Activated naive CD4-positive, alpha-beta T cell treated with anti-CD3 and anti-CD28 coated beads for 36 hours (primary cell): ENCODE measurements at regions not wholly inside any gene's neighbourhood (a gene's known extent, or its start where the extent isn't known, plus 50 kb on each side); places are given as distances from the start of the nearest gene placed in this dataset.

Experiments used
- CTCF ChIA-PET: fragments of 350-600 bp; sonication (Branson Sonifier 250); formaldehyde crosslinking; loops from one replicate; lab custom pipeline; 2021; ENCODE audit warnings: antibody characterized with exemption; lab: Charles Lee
- DNase-seq: peaks from one replicate; pipeline ENCODE4 v3.0.0-alpha.2; 2020
- H3K27ac Mint-ChIP-seq: one replicate; pipeline ENCODE4 v1.8.0; 2021; ENCODE audit warnings: mild to moderate bottlenecking, mixed read lengths
- H3K27me3 Mint-ChIP-seq: one replicate; pipeline ENCODE4 v1.8.0; 2021; ENCODE audit warnings: low read depth, mixed read lengths
- H3K36me3 Mint-ChIP-seq: one replicate; pipeline ENCODE4 v1.8.0; 2021; ENCODE audit warnings: low read depth, mixed read lengths
- H3K4me1 Mint-ChIP-seq: one replicate; pipeline ENCODE4 v1.8.0; 2021; ENCODE audit warnings: low read depth, mixed read lengths
- H3K4me3 Mint-ChIP-seq: one replicate; pipeline ENCODE4 v1.8.0; 2021; ENCODE audit warnings: mild to moderate bottlenecking, moderate library complexity, mixed read lengths
- H3K9me3 Mint-ChIP-seq: one replicate; pipeline ENCODE4 v1.8.0; 2021; ENCODE audit warnings: mixed read lengths
- intact Hi-C: fragments of 100-400 bp; cut with micrococcal nuclease; formaldehyde crosslinking; loops from one replicate; pipeline ENCODE4 v1.15.1; 2023

DNA sequence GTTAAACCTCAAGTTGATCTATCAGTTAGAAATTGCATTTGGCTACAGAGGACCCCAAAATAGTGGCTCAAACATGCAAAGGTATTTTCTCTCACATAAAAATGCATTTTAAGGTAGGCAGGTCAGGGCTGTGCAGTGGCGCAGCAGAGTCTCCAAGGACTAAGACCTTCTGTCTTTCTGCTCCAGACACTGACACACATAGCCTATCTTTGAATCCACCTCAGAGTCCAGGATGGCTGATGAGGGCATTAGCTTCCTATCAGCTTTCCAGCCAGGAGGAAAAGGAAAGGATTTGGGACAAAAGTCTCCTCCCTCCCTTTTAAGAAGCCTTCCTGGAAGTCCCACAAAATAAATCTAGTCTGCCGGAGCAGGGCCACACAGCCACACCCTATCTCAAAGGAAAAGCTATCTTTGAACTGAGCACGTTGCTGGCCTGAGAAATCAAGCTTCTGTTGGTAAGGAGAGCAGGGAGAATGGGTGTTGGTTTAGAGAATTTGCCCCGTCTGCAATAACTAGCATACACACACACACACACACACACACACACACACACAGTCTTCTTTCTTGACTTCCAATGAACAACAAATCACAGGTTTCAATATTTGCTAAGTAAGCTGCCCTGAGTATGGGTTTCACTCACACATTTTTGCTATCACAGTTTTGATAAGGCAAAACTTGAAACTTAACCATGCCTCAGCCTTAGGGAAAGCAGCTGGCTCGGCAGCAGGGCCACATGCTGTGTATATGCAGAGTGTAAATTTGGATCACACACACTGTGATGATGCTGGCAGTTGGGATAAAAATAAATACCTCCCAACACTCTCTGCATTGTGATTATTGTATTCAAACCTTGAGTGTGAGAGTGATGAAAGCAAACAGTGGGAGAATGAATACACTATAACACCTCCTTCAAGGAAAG lies 116.6 kb upstream of the MAP3K1 start:
- no peak for DNase-seq
- H3K4me3 Mint-ChIP-seq: no peak overlapping the region
- no peaks in the 10 kb centered on the region for H3K9me3 Mint-ChIP-seq
- no peaks in the 10 kb centered on the region for H3K27me3 Mint-ChIP-seq
- CTCF ChIA-PET: interaction anchor here (0.7 to 1.6 kb wide), 2 partner anchors 10 to 56 kb away, joined by 3 to 5 read pairs; no protein-coding TSS in a partner anchor
- H3K4me1 Mint-ChIP-seq: peaks cover 65% of the 10 kb centered on the region
- intact Hi-C loops: loop anchor here (1.0 to 2.0 kb wide), 2 partner anchors 7 to 116 kb away; partner anchors contain the start of gene MAP3K1
- H3K27ac Mint-ChIP-seq: no peak overlapping the region
- no peaks in the 10 kb centered on the region for H3K36me3 Mint-ChIP-seq

DNA sequence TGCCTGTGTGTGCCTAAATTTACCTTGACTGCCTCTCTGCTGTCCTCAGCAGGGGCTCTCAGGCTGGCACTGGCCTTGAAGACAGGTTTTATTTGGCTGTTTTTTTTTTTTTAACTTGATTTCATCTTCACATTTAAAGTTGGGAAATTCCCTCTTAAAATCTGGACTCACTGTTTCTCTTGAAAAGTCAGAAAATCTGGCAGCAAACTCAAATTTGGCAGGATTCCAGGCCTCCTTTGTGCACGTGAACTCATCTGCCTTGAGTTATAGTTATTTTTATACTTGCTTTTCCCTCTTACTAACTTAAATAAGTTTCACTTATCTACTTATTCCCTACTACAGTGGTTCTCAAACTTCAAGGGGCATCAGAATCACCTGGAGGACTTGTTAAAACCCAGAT lies 118.4 kb upstream of the MAP3K1 start:
- no peak overlapping the region for H3K4me3 Mint-ChIP-seq
- no peak overlapping the region for H3K27ac Mint-ChIP-seq
- DNase-seq: peak; percentile 35
- intact Hi-C loops: no loop called here
- H3K4me1 Mint-ChIP-seq: peaks cover 78% of the 10 kb centered on the region
- no peaks in the 10 kb centered on the region for H3K36me3 Mint-ChIP-seq
- CTCF ChIA-PET: interaction anchor here (0.9 kb wide), 1 partner anchor 11 kb away, joined by 3 read pairs; no protein-coding TSS in a partner anchor
- no peaks in the 10 kb centered on the region for H3K27me3 Mint-ChIP-seq
- no peaks in the 10 kb centered on the region for H3K9me3 Mint-ChIP-seq

- intact Hi-C loops: loop anchor here (2.0 to 5.0 kb wide), 3 partner anchors 82 to 211 kb away; no protein-coding TSS in a partner anchor
- H3K4me1 Mint-ChIP-seq: peaks cover 74% of the 10 kb centered on the region
- peak; percentile 45 for DNase-seq
- H3K27me3 Mint-ChIP-seq: no peaks in the 10 kb centered on the region
- H3K36me3 Mint-ChIP-seq: no peaks in the 10 kb centered on the region
- H3K27ac Mint-ChIP-seq: peak overlapping the region; percentile 14
- CTCF ChIA-PET: no interaction called here
- H3K9me3 Mint-ChIP-seq: no peaks in the 10 kb centered on the region
- no peak overlapping the region for H3K4me3 Mint-ChIP-seq
Measured at GRCh38 chr5:56693220-56693579, 122.1 kb upstream of the MAP3K1 start.

DNA sequence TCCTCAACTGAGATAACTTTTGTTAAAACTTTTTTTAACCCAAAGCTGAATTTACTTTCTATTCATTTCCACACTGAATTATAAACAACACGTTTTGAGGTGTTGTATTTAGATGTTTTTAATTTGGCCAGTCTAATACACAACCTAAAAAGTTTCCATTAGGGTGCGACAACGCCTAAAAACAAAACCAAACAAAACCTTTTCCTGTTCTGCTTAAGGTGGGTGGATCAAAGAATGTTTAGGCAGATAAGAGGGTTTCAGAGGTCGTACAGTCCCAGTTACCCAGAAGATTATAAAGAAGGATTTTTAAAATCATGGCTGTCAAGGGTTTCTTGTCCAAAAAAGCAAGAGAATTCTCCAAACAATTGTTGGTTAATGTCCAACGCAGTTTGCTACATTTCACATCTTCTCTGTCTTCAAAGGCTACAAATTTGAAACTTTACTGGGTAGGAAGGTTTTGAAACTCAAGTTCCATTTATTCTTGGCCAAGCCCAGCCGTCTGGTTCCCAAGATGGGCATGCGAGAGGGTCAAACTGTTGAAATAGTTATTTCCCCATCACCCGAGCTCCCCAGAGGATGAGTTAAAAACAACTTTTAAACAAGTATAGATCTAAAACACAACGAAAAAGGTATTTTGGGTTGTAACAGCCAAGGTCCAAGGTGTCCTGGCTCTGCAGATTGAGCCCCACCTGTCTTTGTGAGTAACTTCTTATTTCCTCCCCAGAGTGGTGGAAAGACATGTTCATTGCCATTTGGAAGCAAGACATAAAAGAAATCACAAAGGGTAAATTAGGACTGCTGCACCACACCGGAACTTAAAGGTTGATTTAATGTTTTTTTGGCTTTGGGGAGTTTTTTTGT lies 122.8 kb upstream of the MAP3K1 start:
- no peak for DNase-seq
- H3K4me1 Mint-ChIP-seq: peaks cover 76% of the 10 kb centered on the region
- CTCF ChIA-PET: no interaction called here
- no peaks in the 10 kb centered on the region for H3K36me3 Mint-ChIP-seq
- intact Hi-C loops: loop anchor here (2.0 to 5.0 kb wide), 3 partner anchors 82 to 210 kb away; no protein-coding TSS in a partner anchor
- no peaks in the 10 kb centered on the region for H3K27me3 Mint-ChIP-seq
- peak overlapping the region; percentile 30 for H3K4me3 Mint-ChIP-seq
- peak overlapping the region; percentile 14 for H3K27ac Mint-ChIP-seq
- no peaks in the 10 kb centered on the region for H3K9me3 Mint-ChIP-seq

DNA sequence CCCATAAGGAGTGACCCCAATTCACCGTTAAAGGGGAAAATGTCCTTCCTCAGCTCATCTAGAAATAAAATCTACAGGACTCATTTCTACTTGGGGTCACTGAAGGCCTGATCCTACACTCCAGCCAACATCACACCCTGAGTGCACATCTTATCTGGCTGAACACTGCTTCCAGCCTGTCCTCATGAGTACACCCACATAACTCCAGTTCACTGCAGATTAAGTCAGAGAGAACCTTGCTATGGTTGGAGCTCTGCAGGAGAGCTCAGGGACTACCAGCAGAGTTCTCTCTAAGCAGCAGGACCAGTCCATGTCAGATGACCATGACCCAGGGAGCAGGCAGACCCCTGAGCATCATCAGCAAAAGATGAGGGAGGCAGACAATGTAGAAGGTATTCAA lies 126.9 kb upstream of the MAP3K1 start:
- intact Hi-C loops: loop anchor here (5.0 kb wide), 1 partner anchor 416 kb away; no protein-coding TSS in a partner anchor
- Mint-ChIP-seq H3K4me1 (peaks cover 74% of the 10 kb centered on the region), H3K36me3 (no peaks in the 10 kb centered on the region), H3K9me3 (no peaks in the 10 kb centered on the region), H3K27ac (no peak overlapping the region), H3K27me3 (no peaks in the 10 kb centered on the region), H3K4me3 (no peak overlapping the region)
- no peak for DNase-seq
- CTCF ChIA-PET: interaction anchor here (1.0 to 1.5 kb wide), 2 partner anchors 11 to 13 kb away, joined by 3 to 4 read pairs; no protein-coding TSS in a partner anchor

GRCh38 chr5:56686337-56687195 lies 128.8 kb upstream of the MAP3K1 start:
- CTCF ChIA-PET: interaction anchor here (0.7 kb wide), 1 partner anchor 762 kb away, joined by 3 read pairs; no protein-coding TSS in a partner anchor
- Mint-ChIP-seq H3K27ac (no peak overlapping the region), H3K4me3 (no peak overlapping the region), H3K27me3 (no peaks in the 10 kb centered on the region), H3K4me1 (peaks cover 61% of the 10 kb centered on the region), H3K36me3 (no peaks in the 10 kb centered on the region), H3K9me3 (no peaks in the 10 kb centered on the region)
- DNase-seq: no peak
- intact Hi-C loops: loop anchor here (5.0 kb wide), 1 partner anchor 414 kb away; no protein-coding TSS in a partner anchor

- CTCF ChIA-PET: interaction anchor here (0.7 to 0.9 kb wide), 2 partner anchors 415 to 763 kb away, joined by 3 read pairs; no protein-coding TSS in a partner anchor
- Mint-ChIP-seq H3K4me3 (no peak overlapping the region), H3K9me3 (no peaks in the 10 kb centered on the region), H3K4me1 (peaks cover 60% of the 10 kb centered on the region), H3K36me3 (no peaks in the 10 kb centered on the region), H3K27me3 (no peaks in the 10 kb centered on the region), H3K27ac (no peak overlapping the region)
- DNase-seq: peak; percentile 11
- intact Hi-C loops: loop anchor here (5.0 kb wide), 1 partner anchor 413 kb away; no protein-coding TSS in a partner anchor
Measured at GRCh38 chr5:56685503-56686217, 129.7 kb upstream of the MAP3K1 start.

GRCh38 chr5:56684159-56684558 lies 131.2 kb upstream of the MAP3K1 start:
- Mint-ChIP-seq H3K36me3 (no peaks in the 10 kb centered on the region), H3K9me3 (no peaks in the 10 kb centered on the region), H3K27me3 (no peaks in the 10 kb centered on the region), H3K4me3 (no peak overlapping the region), H3K27ac (no peak overlapping the region), H3K4me1 (peaks cover 49% of the 10 kb centered on the region)
- DNase-seq: no peak
- CTCF ChIA-PET: no interaction called here
- intact Hi-C loops: no loop called here

GRCh38 chr5:56683733-56684132 lies 131.6 kb upstream of the MAP3K1 start:
- DNase-seq: no peak
- Mint-ChIP-seq H3K4me3 (no peak overlapping the region), H3K4me1 (peaks cover 48% of the 10 kb centered on the region), H3K36me3 (no peaks in the 10 kb centered on the region), H3K27me3 (no peaks in the 10 kb centered on the region), H3K27ac (no peak overlapping the region), H3K9me3 (no peaks in the 10 kb centered on the region)
- CTCF ChIA-PET: no interaction called here
- intact Hi-C loops: no loop called here

DNA sequence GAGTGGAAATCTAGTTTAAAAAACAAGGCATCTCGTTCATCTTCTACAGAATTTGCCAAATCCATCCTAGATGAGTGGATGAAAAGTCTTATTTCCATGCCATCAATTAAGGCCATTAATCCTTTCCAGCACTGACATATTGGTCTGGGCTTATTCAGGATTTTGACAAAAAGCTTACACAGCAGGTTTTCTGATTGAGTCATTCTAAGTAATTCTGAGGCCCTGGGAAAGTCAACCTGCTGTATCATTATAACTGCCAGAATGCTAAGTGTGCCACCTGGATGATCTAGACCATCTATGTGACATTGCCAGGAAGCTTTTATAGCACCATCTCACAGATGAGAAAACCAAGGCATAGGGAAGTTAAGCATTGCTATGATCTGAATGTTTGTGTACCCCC lies 132.1 kb upstream of the MAP3K1 start:
- no peaks in the 10 kb centered on the region for H3K36me3 Mint-ChIP-seq

DNA sequence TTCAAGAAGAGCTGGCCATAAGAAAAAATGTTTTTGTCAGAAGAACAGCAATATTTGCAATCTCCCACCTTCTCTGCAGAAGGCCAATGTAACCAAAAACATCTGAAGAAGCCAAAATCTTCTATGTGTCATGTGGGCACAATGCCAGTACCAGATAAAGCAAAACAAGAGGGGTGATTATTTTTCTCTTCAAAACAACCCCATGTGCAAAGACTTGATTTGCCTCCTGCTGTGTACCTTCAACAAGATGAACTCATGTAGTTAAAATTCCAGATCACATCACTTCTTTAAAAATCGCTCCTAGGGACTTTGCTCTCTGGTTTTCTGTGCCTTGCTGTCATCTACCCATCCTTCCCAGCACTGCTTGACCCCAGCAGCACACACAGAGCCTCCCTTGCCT lies 134.0 kb upstream of the MAP3K1 start:
- no peak for DNase-seq
- CTCF ChIA-PET: no interaction called here
- Mint-ChIP-seq H3K27ac (no peak overlapping the region), H3K9me3 (no peaks in the 10 kb centered on the region), H3K36me3 (no peaks in the 10 kb centered on the region), H3K27me3 (no peaks in the 10 kb centered on the region), H3K4me1 (peaks cover 29% of the 10 kb centered on the region), H3K4me3 (no peak overlapping the region)
- intact Hi-C loops: no loop called here

More for the DNA sequence above, 132.1 kb upstream of the MAP3K1 start:
- Mint-ChIP-seq H3K27me3 (no peaks in the 10 kb centered on the region), H3K4me3 (no peak overlapping the region), H3K4me1 (peaks cover 43% of the 10 kb centered on the region), H3K27ac (no peak overlapping the region), H3K9me3 (no peaks in the 10 kb centered on the region)
- no peak for DNase-seq
- CTCF ChIA-PET: no interaction called here
- intact Hi-C loops: no loop called here
